Inferior parietal cortex (tissue), 1 donor: ENCODE measurements at regions not wholly inside any gene's neighbourhood (a gene's known extent, or its start where the extent isn't known, plus 50 kb on each side); places are given as distances from the start of the nearest gene placed in this dataset.

Source experiments
- DNase-seq: peaks from one replicate; pipeline ENCODE4 v3.0.0-alpha.2; 2016; ENCODE audit errors: extremely low spot score

DNA sequence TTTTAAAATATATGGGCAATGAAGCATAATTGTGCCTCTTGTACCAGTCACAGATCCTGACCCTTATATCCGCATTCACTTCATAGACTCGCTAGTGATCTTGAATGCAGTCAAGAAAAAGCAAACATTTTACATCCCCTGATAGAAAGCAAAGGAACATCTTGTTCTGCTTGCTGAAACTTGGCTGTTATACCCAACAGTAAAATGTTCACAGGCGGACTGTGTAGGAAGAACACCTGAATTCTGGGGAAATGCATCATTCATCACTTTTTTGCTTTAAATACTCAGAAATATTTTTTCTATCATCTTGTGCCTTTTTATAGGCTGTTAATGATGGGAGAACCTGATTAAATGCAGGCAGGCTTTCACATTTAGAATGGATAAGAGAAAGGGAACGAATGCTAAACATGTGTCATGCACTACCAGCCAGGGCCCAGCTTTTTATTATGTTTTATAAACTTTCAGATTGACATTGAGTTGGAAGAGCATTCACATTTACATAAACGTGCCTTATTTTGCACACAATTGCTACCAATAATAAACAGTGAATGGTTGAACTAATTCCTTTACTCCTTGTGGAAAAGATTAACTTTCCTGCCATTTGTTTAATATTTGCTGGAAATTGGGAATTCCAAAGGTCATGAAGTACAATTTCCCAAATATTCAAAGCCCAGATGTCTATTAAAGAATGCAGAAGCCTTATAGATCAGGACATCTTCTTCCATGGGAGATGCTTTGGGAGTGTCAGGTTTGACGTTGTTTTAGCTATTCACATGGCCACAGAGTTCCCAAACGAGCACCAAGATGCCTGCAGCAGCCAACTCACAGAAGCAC is 756.2 kb downstream of the TLE1 start:
- peak; percentile 64 for DNase-seq

DNA sequence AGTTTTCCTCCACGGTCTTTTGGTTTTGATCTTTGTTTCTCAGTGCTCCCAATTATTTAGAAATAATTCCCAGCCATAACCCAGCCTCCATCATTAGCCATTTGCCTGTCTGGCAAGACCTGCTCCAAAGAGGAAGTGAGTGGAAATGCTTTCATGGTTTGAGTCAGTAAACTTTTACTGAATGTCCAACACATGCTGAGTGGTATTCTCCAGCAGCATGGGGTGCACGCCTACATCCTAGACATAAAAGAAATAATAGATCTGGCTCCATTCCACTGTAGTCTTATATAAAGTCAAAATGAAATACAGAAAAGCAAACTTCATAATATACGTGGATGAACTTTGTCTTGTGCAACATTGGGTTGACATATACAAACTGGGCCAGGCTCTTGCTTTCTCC is 757.2 kb downstream of the TLE1 start:
- no peak for DNase-seq

DNA sequence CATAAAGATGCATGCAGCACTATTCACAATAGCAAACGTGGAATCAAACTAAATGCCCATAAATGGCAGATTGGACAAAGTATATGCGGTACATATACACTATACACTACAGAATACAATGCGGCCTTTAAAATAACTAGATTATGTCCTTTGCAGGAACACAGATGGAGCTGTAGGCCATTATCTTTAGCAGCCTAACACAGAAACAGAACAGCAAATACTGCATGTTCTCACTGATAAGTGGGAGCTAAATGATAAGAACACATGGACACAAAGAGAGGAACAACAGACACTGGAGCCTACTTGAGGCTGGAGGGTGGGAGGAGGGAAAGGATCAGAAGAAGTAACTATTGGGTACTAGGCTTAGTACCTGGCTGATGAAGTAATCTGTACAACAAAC is 758.2 kb downstream of the TLE1 start:
- DNase-seq: no peak

DNA sequence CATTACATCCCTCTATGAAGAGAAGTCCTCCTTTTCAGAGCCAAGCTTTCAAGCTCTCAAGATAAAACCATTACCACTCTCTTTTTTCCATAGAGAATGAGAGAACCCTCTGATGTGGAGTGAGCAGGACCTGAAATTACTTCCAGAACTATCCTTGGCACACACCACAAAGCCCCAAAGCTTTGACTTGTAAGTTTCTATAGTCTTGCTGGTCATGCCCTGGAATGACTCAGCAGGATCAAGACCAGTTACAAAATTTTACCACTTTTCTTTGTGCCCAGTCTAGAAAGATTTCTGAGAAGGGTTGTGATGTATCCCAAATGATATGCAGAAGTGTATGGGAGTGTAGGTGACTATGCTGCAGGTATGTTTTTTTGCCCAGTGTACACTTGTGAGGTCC is 760.6 kb downstream of the TLE1 start:
- no peak for DNase-seq

DNA sequence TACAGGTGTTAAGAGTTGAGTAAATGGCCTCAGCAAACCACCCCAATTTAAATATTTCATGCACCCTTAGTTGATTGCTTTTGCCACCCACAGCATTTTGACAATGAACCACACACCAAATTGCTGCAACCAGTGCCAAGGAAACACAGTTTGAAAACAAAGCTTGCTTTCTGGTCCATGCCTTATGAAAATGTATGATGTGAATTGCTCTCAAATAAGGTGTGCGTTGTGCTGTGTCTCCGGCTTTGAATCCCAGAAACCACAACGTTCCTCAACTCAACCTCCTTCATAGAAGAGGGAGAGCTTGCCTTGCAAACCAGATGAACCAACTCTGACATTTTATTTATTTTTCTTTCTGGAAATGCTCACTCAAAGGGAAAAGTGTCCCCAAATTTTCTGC is 762.7 kb downstream of the TLE1 start:
- DNase-seq: no peak

- DNase-seq: no peak
Observed at GRCh38 chr9:80922544-80922943, 766.8 kb downstream of the TLE1 start.

DNA sequence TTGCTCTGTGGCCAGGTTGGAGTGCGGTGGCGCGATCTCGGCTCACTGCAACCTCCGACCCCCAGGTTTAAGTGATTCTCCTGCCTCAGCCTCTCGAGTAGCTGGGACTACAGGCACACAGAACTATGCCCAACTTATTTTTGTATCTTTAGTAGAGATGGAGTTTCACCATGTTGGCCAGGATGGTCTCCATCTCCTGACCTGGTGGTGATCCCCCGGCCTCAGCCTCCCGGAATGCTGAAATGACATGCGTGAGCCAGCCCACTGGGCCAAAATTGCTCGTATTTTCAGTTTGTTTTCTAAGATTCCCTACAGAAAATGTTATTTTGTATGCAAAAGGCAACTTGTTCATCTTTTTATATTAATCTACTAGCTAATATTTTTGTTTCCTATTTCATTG is 782.6 kb downstream of the TLE1 start:
- no peak for DNase-seq

GRCh38 chr9:80899208-80899607 is 790.1 kb downstream of the TLE1 start:
- DNase-seq: no peak

GRCh38 chr9:80893190-80893589 is 796.2 kb downstream of the TLE1 start:
- no peak for DNase-seq

GRCh38 chr9:80892703-80893102 is 796.6 kb downstream of the TLE1 start:
- no peak for DNase-seq

- no peak for DNase-seq
Observed at GRCh38 chr9:80890124-80890523, 799.2 kb downstream of the TLE1 start.

- peak; percentile 58 for DNase-seq
Observed at GRCh38 chr9:80885894-80886293, 803.5 kb downstream of the TLE1 start.

DNA sequence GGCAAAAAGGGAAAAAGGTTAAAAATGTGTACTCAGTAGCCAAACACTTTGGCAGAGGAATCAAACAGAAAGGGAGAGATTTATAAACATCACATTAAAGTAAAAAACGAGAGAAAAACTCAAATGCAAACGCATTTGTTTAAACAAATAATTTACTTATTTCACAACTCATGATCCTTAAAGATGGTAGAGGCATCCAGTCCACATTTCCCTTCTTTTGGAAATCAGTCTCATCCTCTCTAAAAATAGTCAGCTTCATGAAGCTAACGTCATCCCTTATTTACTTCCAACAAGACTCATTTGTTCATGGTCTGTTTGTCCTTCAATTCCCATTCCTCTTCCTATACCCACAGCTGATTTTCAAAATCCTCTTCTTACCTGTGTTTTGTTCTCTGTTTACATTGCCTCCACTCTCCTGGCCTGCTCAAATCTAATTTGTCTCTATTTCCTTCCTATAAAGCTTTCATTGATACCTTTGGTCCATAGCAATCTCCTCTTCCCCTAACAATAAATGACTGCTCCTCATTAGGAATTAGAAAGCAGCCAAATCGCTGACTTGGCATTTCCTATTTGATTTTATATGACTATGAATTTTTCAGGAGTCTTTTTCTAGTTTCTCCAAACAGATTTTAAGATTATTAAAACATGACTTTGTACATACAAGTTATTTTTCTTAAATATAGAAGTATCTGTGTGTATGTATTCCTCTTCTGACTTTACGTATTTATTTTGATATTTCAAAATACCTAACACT is 805.3 kb downstream of the TLE1 start:
- no peak for DNase-seq

GRCh38 chr9:80883426-80883825 is 805.9 kb downstream of the TLE1 start:
- DNase-seq: no peak

DNA sequence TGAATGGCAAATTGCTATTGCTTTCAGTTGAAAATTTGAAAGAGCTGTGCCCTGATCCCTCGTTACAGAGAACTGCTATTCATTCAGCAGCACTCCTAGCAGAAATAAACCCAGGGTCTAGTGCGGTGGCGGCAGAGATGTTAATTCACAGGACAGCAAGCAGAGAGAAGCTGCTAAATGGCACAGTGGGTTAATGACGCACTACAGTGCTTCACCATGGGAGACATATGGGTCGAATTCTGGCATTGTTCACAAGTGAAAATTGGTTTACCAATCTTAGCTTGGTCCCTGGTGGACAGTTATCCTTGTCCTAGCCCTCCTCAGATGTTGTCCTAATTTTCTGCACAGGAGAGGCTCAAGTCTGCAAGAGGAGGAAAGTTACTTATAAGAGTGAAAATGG is 807.4 kb downstream of the TLE1 start:
- no peak for DNase-seq

DNA sequence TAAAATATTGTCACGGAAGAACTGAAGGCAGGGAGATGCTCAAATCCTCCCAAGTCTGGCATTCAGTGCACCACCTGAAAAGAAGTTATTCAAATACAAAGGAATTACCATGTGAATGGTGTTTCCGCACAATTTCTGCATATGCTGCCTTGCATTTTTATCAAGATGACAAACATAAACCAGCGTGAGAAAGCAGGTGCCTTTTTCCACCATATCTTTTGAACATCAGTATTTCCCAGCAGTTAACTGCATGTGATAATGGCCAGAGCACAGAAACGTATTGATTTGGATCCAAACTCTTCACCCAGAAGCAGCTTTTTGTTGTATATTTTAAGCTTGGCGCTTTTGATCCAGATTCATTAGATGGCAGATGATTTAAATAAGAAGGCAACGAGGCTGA is 808.0 kb downstream of the TLE1 start:
- DNase-seq: no peak

- no peak for DNase-seq
Observed at GRCh38 chr9:80878556-80878955, 810.8 kb downstream of the TLE1 start.

DNA sequence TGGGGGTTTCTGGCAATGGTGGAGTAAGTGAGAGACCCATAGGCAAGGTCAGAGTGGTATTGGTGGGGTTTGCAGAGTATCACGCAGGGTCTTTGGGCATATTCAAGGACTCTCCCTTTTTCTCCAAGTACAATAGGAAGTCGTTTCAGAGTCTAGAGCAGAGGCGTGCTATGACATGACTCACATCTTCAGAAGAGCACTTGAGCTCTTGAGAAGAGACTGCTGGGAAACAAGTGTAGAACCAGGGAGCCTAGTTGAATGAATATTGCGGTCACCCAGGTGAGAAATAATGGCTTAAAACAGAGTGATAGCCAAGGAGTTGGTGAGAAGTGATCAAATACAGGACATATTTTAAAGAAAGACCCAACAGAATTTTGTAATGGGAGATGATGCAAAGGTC is 813.4 kb downstream of the TLE1 start:
- no peak for DNase-seq

GRCh38 chr9:80874276-80874675 is 815.1 kb downstream of the TLE1 start:
- DNase-seq: no peak

DNA sequence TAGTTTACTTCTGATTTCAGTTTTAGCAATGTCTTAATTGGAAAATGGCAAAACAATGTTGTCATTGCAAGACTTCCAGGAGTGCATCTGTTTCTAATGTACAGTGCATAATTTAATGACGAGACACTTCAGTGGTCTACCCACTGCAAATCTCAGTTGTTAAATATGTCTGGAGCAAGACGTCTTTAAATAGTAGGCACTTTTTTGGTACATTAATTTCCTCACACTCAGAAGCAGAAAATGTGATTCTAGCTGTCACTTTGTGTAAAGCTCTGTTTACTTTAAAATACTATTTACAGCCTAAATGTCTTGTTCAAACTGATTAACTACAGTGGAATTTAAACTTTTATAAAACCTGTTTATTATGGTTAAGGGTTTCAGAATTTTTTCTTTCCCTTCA is 815.5 kb downstream of the TLE1 start:
- DNase-seq: no peak

DNA sequence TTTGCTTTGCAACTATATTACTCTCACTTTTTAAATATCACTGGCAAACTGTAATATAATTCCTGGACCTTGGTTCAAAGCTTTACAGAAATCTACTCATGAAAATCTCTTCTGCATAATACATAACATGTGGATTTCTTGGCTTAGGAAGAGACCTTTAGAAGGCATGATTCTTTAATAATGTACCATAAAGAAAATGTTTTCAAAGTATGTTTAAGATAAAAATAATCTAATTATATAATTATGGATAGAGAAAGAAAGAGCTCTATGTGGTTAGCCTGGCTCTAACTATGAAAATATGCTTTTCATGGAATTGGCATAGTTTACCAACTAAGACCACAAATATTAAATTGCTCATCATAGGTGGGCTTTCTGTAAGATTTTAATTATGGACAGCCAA is 817.8 kb downstream of the TLE1 start:
- DNase-seq: no peak

DNA sequence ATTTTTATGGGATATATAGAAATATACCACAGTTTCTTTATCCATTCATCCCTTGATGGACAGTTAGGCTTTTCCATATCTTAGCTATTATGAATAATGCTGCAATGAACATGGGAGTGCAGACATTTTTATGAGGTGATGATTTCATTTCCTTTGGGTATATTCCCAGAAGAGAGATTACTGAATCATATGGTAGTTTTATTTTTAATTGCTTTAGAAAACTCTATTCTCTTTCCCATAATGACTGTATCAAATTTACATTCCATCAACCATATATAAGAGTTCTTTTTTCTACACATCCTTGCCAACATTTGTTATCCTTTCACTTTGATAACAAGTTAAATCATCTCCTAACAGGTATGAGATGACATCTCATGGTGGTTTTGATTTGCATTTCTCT is 821.6 kb downstream of the TLE1 start:
- no peak for DNase-seq

DNA sequence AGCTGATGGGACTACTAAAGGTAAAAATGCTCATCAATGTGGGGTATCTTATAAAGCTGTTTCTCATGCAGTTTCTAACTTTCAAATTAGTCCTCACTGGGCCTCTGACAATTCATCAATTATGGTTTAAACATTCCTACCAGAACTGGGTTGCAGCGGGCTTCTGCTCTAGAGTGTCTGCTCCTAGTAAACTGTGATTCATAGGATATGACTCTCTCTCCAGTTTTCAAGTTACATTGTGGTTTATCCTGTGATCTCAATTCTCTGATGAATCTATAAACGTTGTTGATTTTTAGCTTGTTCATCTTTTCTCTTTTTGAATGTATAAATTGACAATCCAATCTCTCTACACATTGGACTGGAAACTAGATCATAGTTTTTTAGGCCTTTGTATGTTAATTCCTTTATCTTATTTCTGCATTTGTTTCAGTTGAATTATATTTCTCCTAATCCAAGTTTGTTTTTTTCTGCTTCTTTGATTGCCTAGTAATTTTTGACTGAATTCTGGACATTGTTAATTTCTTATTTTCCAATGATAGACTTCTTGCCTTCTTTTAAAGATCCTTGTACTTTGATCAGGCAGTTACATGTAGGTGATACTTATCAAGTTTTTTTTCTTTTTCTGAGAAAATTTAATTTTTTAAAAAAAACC is 822.6 kb downstream of the TLE1 start:
- no peak for DNase-seq
